ENCODE measurements at regions not wholly inside any gene's neighbourhood (a gene's known extent, or its start where the extent isn't known, plus 50 kb on each side); places are given as distances from the start of the nearest gene placed in this dataset.

- no peak for TF ChIP-seq CTCF (conservative IDR thresholded peaks at IDR 0.05; ENCODE audit: low read depth)
- DNase-seq (ENCODE audit: low spot score), result no peak
- no peak overlapping the region for H3K27ac ChIP-seq
- POLR2A ChIA-PET (ENCODE audit: low non-redundant PET), result no interaction called here
- CTCF ChIA-PET, result no interaction called here
These were observed 100.4 kb upstream of the TOP3B start for GRCh38 chr22:22082960-22083359.

GRCh38 chr22:22082229-22082835 is 99.7 kb upstream of the TOP3B start:
- TF ChIP-seq CTCF (conservative IDR thresholded peaks at IDR 0.05; ENCODE audit: low read depth), result no peak
- ChIA-PET CTCF (interaction anchor here (0.6 kb wide), 1 partner anchor 72 kb away, joined by 3 read pairs; no protein-coding TSS in a partner anchor), POLR2A (ENCODE audit: low non-redundant PET) (no interaction called here)
- no peak overlapping the region for H3K27ac ChIP-seq
- DNase-seq (ENCODE audit: low spot score), result no peak

GRCh38 chr22:22080270-22080669 is 97.7 kb upstream of the TOP3B start:
- no peak for TF ChIP-seq CTCF (conservative IDR thresholded peaks at IDR 0.05; ENCODE audit: low read depth)
- DNase-seq (ENCODE audit: low spot score), result no peak
- ChIA-PET CTCF (no interaction called here), POLR2A (ENCODE audit: low non-redundant PET) (no interaction called here)
- no peak overlapping the region for H3K27ac ChIP-seq

- TF ChIP-seq CTCF (conservative IDR thresholded peaks at IDR 0.05; ENCODE audit: low read depth), result no peak
- ChIA-PET POLR2A (ENCODE audit: low non-redundant PET) (no interaction called here), CTCF (no interaction called here)
- H3K27ac ChIP-seq, result no peak overlapping the region
- DNase-seq (ENCODE audit: low spot score), result no peak
These were observed 97.0 kb upstream of the TOP3B start for GRCh38 chr22:22079404-22080148.

GRCh38 chr22:22078329-22078728 is 95.7 kb upstream of the TOP3B start:
- TF ChIP-seq CTCF (conservative IDR thresholded peaks at IDR 0.05; ENCODE audit: low read depth), result no peak
- ChIA-PET CTCF (no interaction called here), POLR2A (ENCODE audit: low non-redundant PET) (no interaction called here)
- no peak overlapping the region for H3K27ac ChIP-seq
- no peak for DNase-seq (ENCODE audit: low spot score)

GRCh38 chr22:22076932-22077703 is 94.5 kb upstream of the TOP3B start:
- CTCF ChIA-PET, result no interaction called here
- POLR2A ChIA-PET (ENCODE audit: low non-redundant PET), result no interaction called here
- H3K27ac ChIP-seq, result peak overlapping the region; percentile 82
- DNase-seq (ENCODE audit: low spot score), result peak; percentile 39
- no peak for TF ChIP-seq CTCF (conservative IDR thresholded peaks at IDR 0.05; ENCODE audit: low read depth)
